ENCODE measurements at regions not wholly inside any gene's neighbourhood (a gene's known extent, or its start where the extent isn't known, plus 50 kb on each side); places are given as distances from the start of the nearest gene placed in this dataset.
A peak's percentile ranks its signal among the peaks of the same experiment; 100 is the strongest.

- TF ChIP-seq ZFX (IDR thresholded peaks at IDR 0.05) (no peak), CTCF (conservative IDR thresholded peaks at IDR 0.05) (no peak)
- H3K27ac ChIP-seq = no peak overlapping the region
Measured at GRCh38 chr18:25931126-25931525, 159.3 kb downstream of the SS18 start.

GRCh38 chr18:25929787-25930186 is 160.6 kb downstream of the SS18 start:
- TF ChIP-seq ZFX (IDR thresholded peaks at IDR 0.05) (no peak), CTCF (conservative IDR thresholded peaks at IDR 0.05) (no peak)
- no peak overlapping the region for H3K27ac ChIP-seq

- H3K27ac ChIP-seq = no peak overlapping the region
- TF ChIP-seq CTCF (conservative IDR thresholded peaks at IDR 0.05) (no peak), ZFX (IDR thresholded peaks at IDR 0.05) (no peak)
Measured at GRCh38 chr18:25927830-25928229, 162.6 kb downstream of the SS18 start.

GRCh38 chr18:25923193-25923592 is 167.2 kb downstream of the SS18 start:
- TF ChIP-seq CTCF (conservative IDR thresholded peaks at IDR 0.05) (no peak), ZFX (IDR thresholded peaks at IDR 0.05) (no peak)
- H3K27ac ChIP-seq = no peak overlapping the region

GRCh38 chr18:25921677-25922421 is 168.6 kb downstream of the SS18 start:
- H3K27ac ChIP-seq = no peak overlapping the region
- peak; percentile 82 for TF ChIP-seq CTCF (conservative IDR thresholded peaks at IDR 0.05)
- TF ChIP-seq ZFX (IDR thresholded peaks at IDR 0.05) = no peak

- H3K27ac ChIP-seq = no peak overlapping the region
- no peak for TF ChIP-seq ZFX (IDR thresholded peaks at IDR 0.05)
- TF ChIP-seq CTCF (conservative IDR thresholded peaks at IDR 0.05) = peak; percentile 31
Measured at GRCh38 chr18:25915907-25916306, 174.5 kb downstream of the SS18 start.

GRCh38 chr18:25898965-25899364 is 191.4 kb downstream of the SS18 start:
- TF ChIP-seq CTCF (conservative IDR thresholded peaks at IDR 0.05) (no peak), ZFX (IDR thresholded peaks at IDR 0.05) (no peak)
- no peak overlapping the region for H3K27ac ChIP-seq
